ENCODE measurements at regions not wholly inside any gene's neighbourhood (a gene's known extent, or its start where the extent isn't known, plus 50 kb on each side); places are given as distances from the start of the nearest gene placed in this dataset.
"Not testable (repeated sequence)": the region's sequence is repeated elsewhere in the genome, so short reads cannot be mapped to it uniquely, and the experiment has no call there.

- no peak overlapping the region for H3K9ac ChIP-seq (ENCODE audit: control insufficient read depth, extremely low read depth, insufficient read depth, low read length)
- H3K27ac ChIP-seq (ENCODE audit: control insufficient read depth, insufficient read depth, low read length): no peak overlapping the region
- H4K20me1 ChIP-seq (ENCODE audit: control insufficient read depth, extremely low read depth, insufficient read depth, low read length): no peaks in the 10 kb centered on the region
- no peaks in the 10 kb centered on the region for H3K4me1 ChIP-seq (ENCODE audit: control insufficient read depth, extremely low read depth, insufficient read depth, low read length)
- H3K4me2 ChIP-seq (ENCODE audit: control insufficient read depth, extremely low read depth, insufficient read depth, low read depth, low read length): no peak overlapping the region
- no peak for FAIRE-seq
- no peak overlapping the region for H2AFZ ChIP-seq (ENCODE audit: control insufficient read depth, low read length)
- TF ChIP-seq CTCF (optimal IDR thresholded peaks at IDR 0.05 in 1 of 3, IDR thresholded peaks at IDR 0.05 in 1 of 3, conservative IDR thresholded peaks at IDR 0.05 in 1 of 3; ENCODE audit: extremely low read depth in 1 of 3, insufficient read depth in 2 of 3, low read length in 3 of 3) (no peak), EZH2 (IDR thresholded peaks at IDR 0.05; ENCODE audit: low read length) (no peak)
- H3K4me3 ChIP-seq (ENCODE audit: control insufficient read depth in 2 of 3, extremely low read depth in 1 of 3, insufficient read depth in 2 of 3, low read depth in 1 of 3, low read length in 3 of 3): no peak overlapping the region
- dilution Hi-C loops (cut with MboI; ENCODE audit: extremely low pct_ligation_motif_present, low sequenced_read_pairs): no loop called here
- H3K9me1 ChIP-seq (ENCODE audit: control insufficient read depth, extremely low read depth, insufficient read depth, low read length): no peaks in the 10 kb centered on the region
- DNase-seq (ENCODE audit: low read depth, low spot score): no peak
- H3K79me2 ChIP-seq (ENCODE audit: control insufficient read depth, insufficient read depth, low read length): no peaks in the 10 kb centered on the region
- H3K27me3 ChIP-seq (ENCODE audit: control insufficient read depth, extremely low read depth, insufficient read depth, low read length): no peaks in the 10 kb centered on the region
- H3K9me3 ChIP-seq (ENCODE audit: control insufficient read depth, low read depth, low read length): no peaks in the 10 kb centered on the region
- no peaks in the 10 kb centered on the region for H3K36me3 ChIP-seq (ENCODE audit: control insufficient read depth in 2 of 2, extremely low read depth in 1 of 2, insufficient read depth in 2 of 2, low read length in 2 of 2)
Measured at GRCh38 chr1:234825498-234826165, 215.7 kb upstream of the IRF2BP2 start.

- H3K79me2 ChIP-seq (ENCODE audit: control insufficient read depth, insufficient read depth, low read length); H3K4me3 ChIP-seq (ENCODE audit: control insufficient read depth in 2 of 3, extremely low read depth in 1 of 3, insufficient read depth in 2 of 3, low read depth in 1 of 3, low read length in 3 of 3); H3K9ac ChIP-seq (ENCODE audit: control insufficient read depth, extremely low read depth, insufficient read depth, low read length); H3K4me2 ChIP-seq (ENCODE audit: control insufficient read depth, extremely low read depth, insufficient read depth, low read depth, low read length); H3K4me1 ChIP-seq (ENCODE audit: control insufficient read depth, extremely low read depth, insufficient read depth, low read length); H3K9me3 ChIP-seq (ENCODE audit: control insufficient read depth, low read depth, low read length); DNase-seq (ENCODE audit: low read depth, low spot score); H3K27ac ChIP-seq (ENCODE audit: control insufficient read depth, insufficient read depth, low read length); H3K27me3 ChIP-seq (ENCODE audit: control insufficient read depth, extremely low read depth, insufficient read depth, low read length); H2AFZ ChIP-seq (ENCODE audit: control insufficient read depth, low read length); FAIRE-seq; dilution Hi-C loops (cut with MboI; ENCODE audit: extremely low pct_ligation_motif_present, low sequenced_read_pairs); H3K9me1 ChIP-seq (ENCODE audit: control insufficient read depth, extremely low read depth, insufficient read depth, low read length); H3K36me3 ChIP-seq (ENCODE audit: control insufficient read depth in 2 of 2, extremely low read depth in 1 of 2, insufficient read depth in 2 of 2, low read length in 2 of 2); H4K20me1 ChIP-seq (ENCODE audit: control insufficient read depth, extremely low read depth, insufficient read depth, low read length): not testable (repeated sequence)
Measured at GRCh38 chr1:234824836-234825235, 214.9 kb upstream of the IRF2BP2 start.
